CD14-positive monocyte (primary cell): ENCODE measurements at regions not wholly inside any gene's neighbourhood (a gene's known extent, or its start where the extent isn't known, plus 50 kb on each side); places are given as distances from the start of the nearest gene placed in this dataset.

Experiments used
- DNase-seq, 3 donors: peaks; one replicate each; pipeline ENCODE4 v3.0.0-alpha.2; 2011 to 2022
- H2AFZ ChIP-seq: 2 replicates; pipeline ENCODE4 v1.6.0; 2012; ENCODE audit warnings: mild to moderate bottlenecking, low read depth, low read length, inconsistent platforms; ENCODE audit not compliant: insufficient read depth, poor library complexity, severe bottlenecking
- H3K27ac ChIP-seq, 2 donors: 1 replicate in 1 of 2; 2 replicates in 1 of 2; pipeline ENCODE4 v1.5.1; 2012 to 2013; ENCODE audit warnings: low read length in 2 of 2, control low read depth in 1 of 2, inconsistent platforms in 1 of 2, low read depth in 1 of 2, mild to moderate bottlenecking in 1 of 2
- H3K27me3 ChIP-seq, 2 donors: one replicate each; pipeline versions ENCODE4 v1.6.0 to v1.6.1; 2011 to 2013; ENCODE audit warnings: low read length in 2 of 2; ENCODE audit not compliant: control insufficient read depth in 2 of 2, insufficient read depth in 2 of 2
- H3K36me3 ChIP-seq, 2 donors: replicated peaks in 1 of 2; 1 replicate in 1 of 2; 2 replicates in 1 of 2; pipeline versions ENCODE4 v1.5.1 to v1.6.1; 2012 to 2013; ENCODE audit warnings: low read length in 2 of 2, control low read depth in 1 of 2, inconsistent platforms in 1 of 2, mild to moderate bottlenecking in 1 of 2; ENCODE audit not compliant: insufficient read depth in 2 of 2, control insufficient read depth in 1 of 2
- H3K4me1 ChIP-seq, 2 donors: 1 replicate in 1 of 2; 2 replicates in 1 of 2; pipeline versions ENCODE4 v1.5.1 to v1.6.1; 2012 to 2013; ENCODE audit warnings: low read length in 2 of 2, control low read depth in 1 of 2, inconsistent platforms in 1 of 2, mild to moderate bottlenecking in 1 of 2, moderate library complexity in 1 of 2; ENCODE audit not compliant: insufficient read depth in 2 of 2, control insufficient read depth in 1 of 2
- H3K4me2 ChIP-seq: replicated peaks from 2 replicates; pipeline ENCODE3; 2012; ENCODE audit warnings: low read length, moderate library complexity, mild to moderate bottlenecking; ENCODE audit not compliant: poor library complexity, severe bottlenecking; ENCODE audit errors: extremely low read depth
- H3K4me3 ChIP-seq, 3 experiments: fragments of 200-600 bp in 1 of 3; sonication (generic) in 1 of 3; replicated peaks in 1 of 3; 1 replicate in 2 of 3; 2 replicates in 1 of 3; pipeline ENCODE4 v1.5.1; 2011 to 2013; ENCODE audit warnings: low read length in 3 of 3, mild to moderate bottlenecking in 3 of 3, control low read depth in 2 of 3, low read depth in 2 of 3, inconsistent platforms in 1 of 3, moderate library complexity in 1 of 3
- H3K79me2 ChIP-seq: 2 replicates; pipeline ENCODE4 v1.6.0; 2012; ENCODE audit warnings: mild to moderate bottlenecking, control low read depth, inconsistent platforms, low read length, moderate library complexity; ENCODE audit not compliant: insufficient read depth
- H3K9ac ChIP-seq: 2 replicates; pipeline ENCODE4 v1.6.0; 2017; ENCODE audit warnings: low read length, mild to moderate bottlenecking; ENCODE audit not compliant: insufficient read depth, poor library complexity, severe bottlenecking
- H3K9me3 ChIP-seq, 2 donors: replicated peaks in 1 of 2; 1 replicate in 1 of 2; 2 replicates in 1 of 2; pipeline versions ENCODE4 v1.5.1 to v1.6.1; 2012 to 2013; ENCODE audit warnings: low read length in 2 of 2, control low read depth in 1 of 2; ENCODE audit not compliant: control insufficient read depth in 1 of 2, insufficient read depth in 1 of 2
- H4K20me1 ChIP-seq: 2 replicates; pipeline ENCODE4 v1.6.0; 2012; ENCODE audit warnings: mild to moderate bottlenecking, low read length, control low read depth, moderate library complexity; ENCODE audit not compliant: insufficient read depth
- H3K27ac Mint-ChIP-seq, 7 donors: one replicate each; pipeline ENCODE4 v1.8.0; 2020; ENCODE audit warnings: mild to moderate bottlenecking in 7 of 7, mixed read lengths in 7 of 7, moderate library complexity in 6 of 7, inconsistent platforms in 2 of 7
- H3K27me3 Mint-ChIP-seq, 3 donors: one replicate each; pipeline ENCODE4 v1.8.0; 2021 to 2022; ENCODE audit warnings: low read depth in 3 of 3, mild to moderate bottlenecking in 3 of 3, mixed read lengths in 3 of 3, moderate library complexity in 3 of 3, inconsistent platforms in 1 of 3
- H3K36me3 Mint-ChIP-seq, 2 donors: one replicate each; pipeline ENCODE4 v1.8.0; 2020; ENCODE audit warnings: mixed read lengths in 2 of 2, inconsistent platforms in 1 of 2, mild to moderate bottlenecking in 1 of 2
- H3K4me1 Mint-ChIP-seq: one replicate; pipeline ENCODE4 v1.8.0; 2020; ENCODE audit warnings: mild to moderate bottlenecking, mixed read lengths
- H3K4me3 Mint-ChIP-seq, 2 donors: one replicate each; pipeline ENCODE4 v1.8.0; 2020; ENCODE audit warnings: mild to moderate bottlenecking in 2 of 2, mixed read lengths in 2 of 2, moderate library complexity in 1 of 2
- H3K9me3 Mint-ChIP-seq, 7 donors: one replicate each; pipeline ENCODE4 v1.8.0; 2020 to 2022; ENCODE audit warnings: mixed read lengths in 7 of 7, mild to moderate bottlenecking in 6 of 7, moderate library complexity in 6 of 7, inconsistent platforms in 2 of 7
- WGBS: methylation state at CpG from one replicate; pipeline ENCODE4 v1.1.5; 2013; ENCODE audit warnings: missing lambda C conversion rate; ENCODE audit not compliant: insufficient coverage; 5-methylcytosine and 5-hydroxymethylcytosine counted together
- intact Hi-C, 2 donors: fragments of 100-400 bp; cut with micrococcal nuclease; formaldehyde crosslinking; loops; one replicate each; pipeline versions ENCODE4 v1.15.0 to v1.15.1; 2023
- TF ChIP-seq, protein P1 (sequence below): fragments of 200-600 bp; IDR thresholded peaks from one replicate; pipeline ENCODE4 v1.8.0; 2022; ENCODE audit warnings: antibody characterized with exemption, mild to moderate bottlenecking

DNA sequence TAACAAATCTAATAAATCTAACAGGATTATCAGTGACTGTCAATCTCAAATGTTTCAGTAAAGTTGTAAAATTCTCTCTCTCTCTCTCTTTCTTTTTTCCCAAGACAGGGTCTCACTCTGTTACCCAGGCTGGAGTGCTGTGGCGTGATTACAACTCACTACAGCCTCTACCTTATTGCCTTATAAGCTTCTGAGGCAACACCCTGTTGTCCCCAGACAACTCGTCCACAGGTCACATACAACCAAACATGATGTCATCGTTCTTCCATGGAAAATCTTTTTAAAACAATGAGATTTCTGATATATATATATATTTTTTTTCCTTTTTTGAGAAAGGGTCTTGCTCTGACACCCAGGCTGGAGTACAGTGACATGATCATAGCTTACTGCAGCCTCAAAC lies 151.4 kb upstream of the RGS6 start:
- Histone ChIP-seq H3K9ac (no peak overlapping the region), H3K9me3 (no peaks in the 10 kb centered on the region), H3K79me2 (no peaks in the 10 kb centered on the region), H4K20me1 (no peaks in the 10 kb centered on the region), H2AFZ (no peak overlapping the region), H3K4me3 (no peak overlapping the region), H3K4me1 (no peaks in the 10 kb centered on the region), H3K4me2 (no peak overlapping the region), H3K36me3 (no peaks in the 10 kb centered on the region), H3K27ac (no peak overlapping the region), H3K27me3 (no peaks in the 10 kb centered on the region)
- Mint-ChIP-seq H3K36me3 (no peaks in the 10 kb centered on the region), H3K27ac (no peak overlapping the region), H3K4me3 (no peak overlapping the region), H3K9me3 (peaks cover 0 to 9% (median 3%) of the 10 kb centered on the region in 7 donors), H3K27me3 (peaks cover 2 to 5% (median 3%) of the 10 kb centered on the region in 3 donors), H3K4me1 (no peaks in the 10 kb centered on the region)
- TF ChIP-seq, protein P1, sequence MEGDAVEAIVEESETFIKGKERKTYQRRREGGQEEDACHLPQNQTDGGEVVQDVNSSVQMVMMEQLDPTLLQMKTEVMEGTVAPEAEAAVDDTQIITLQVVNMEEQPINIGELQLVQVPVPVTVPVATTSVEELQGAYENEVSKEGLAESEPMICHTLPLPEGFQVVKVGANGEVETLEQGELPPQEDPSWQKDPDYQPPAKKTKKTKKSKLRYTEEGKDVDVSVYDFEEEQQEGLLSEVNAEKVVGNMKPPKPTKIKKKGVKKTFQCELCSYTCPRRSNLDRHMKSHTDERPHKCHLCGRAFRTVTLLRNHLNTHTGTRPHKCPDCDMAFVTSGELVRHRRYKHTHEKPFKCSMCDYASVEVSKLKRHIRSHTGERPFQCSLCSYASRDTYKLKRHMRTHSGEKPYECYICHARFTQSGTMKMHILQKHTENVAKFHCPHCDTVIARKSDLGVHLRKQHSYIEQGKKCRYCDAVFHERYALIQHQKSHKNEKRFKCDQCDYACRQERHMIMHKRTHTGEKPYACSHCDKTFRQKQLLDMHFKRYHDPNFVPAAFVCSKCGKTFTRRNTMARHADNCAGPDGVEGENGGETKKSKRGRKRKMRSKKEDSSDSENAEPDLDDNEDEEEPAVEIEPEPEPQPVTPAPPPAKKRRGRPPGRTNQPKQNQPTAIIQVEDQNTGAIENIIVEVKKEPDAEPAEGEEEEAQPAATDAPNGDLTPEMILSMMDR = no peak
- intact Hi-C loops = no loop called here
- no CpG with 5 or more reads among the region's 3 CpGs for WGBS
- DNase-seq = no peak

DNA sequence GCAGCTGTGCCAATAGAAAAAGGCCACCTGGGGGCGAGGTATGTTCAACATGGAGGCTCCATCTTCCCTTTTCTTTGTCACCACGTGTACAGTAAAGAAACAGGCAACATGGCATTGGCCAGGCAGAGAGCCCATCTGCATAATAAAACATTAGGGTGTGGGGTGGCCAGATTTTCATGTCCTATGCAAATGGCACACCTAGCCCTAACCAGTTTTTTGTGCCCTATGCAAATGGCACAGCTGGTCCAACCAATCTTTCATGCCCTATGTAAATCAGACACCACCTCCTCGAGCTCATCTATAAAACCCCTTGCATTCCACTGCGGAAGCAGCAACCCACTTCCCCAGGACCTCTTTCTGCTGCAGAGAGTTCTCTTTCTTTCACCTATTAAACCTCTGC lies 149.1 kb upstream of the RGS6 start:
- Histone ChIP-seq H3K9ac (no peak overlapping the region), H3K36me3 (no peaks in the 10 kb centered on the region), H3K27ac (no peak overlapping the region), H2AFZ (no peak overlapping the region), H3K27me3 (no peaks in the 10 kb centered on the region), H3K4me1 (no peaks in the 10 kb centered on the region), H3K4me2 (no peak overlapping the region), H3K79me2 (no peaks in the 10 kb centered on the region), H3K4me3 (no peak overlapping the region), H3K9me3 (no peaks in the 10 kb centered on the region), H4K20me1 (no peaks in the 10 kb centered on the region)
- intact Hi-C loops = no loop called here
- no peaks in the 10 kb centered on the region for H3K36me3 Mint-ChIP-seq
- DNase-seq = no peak
- no peaks in the 10 kb centered on the region for H3K4me1 Mint-ChIP-seq
- TF ChIP-seq, protein P1 = no peak
- peaks cover 0 to 7% (median 3%) of the 10 kb centered on the region in 7 donors for H3K9me3 Mint-ChIP-seq
- H3K4me3 Mint-ChIP-seq = no peak overlapping the region
- WGBS = 86% methylated on average over 2 of the region's 4 CpGs
- no peak overlapping the region for H3K27ac Mint-ChIP-seq
- H3K27me3 Mint-ChIP-seq = peaks cover 0 to 3% (median 3%) of the 10 kb centered on the region in 3 donors
